ENCODE measurements at regions not wholly inside any gene's neighbourhood (a gene's known extent, or its start where the extent isn't known, plus 50 kb on each side); places are given as distances from the start of the nearest gene placed in this dataset.

- Histone ChIP-seq H3K4me3 (ENCODE audit: low read depth in 2 of 2, low read length in 2 of 2) (no peak overlapping the region), H3K4me1 (ENCODE audit: control insufficient read depth, insufficient read depth, low read length) (no peaks in the 10 kb centered on the region), H3K27me3 (ENCODE audit: control insufficient read depth, insufficient read depth, low read length) (peaks cover 3% of the 10 kb centered on the region; the same call in 1 of the 2 replicates), H3K36me3 (ENCODE audit: control insufficient read depth, insufficient read depth, low read length) (no peaks in the 10 kb centered on the region), H3K9me3 (ENCODE audit: control insufficient read depth, insufficient read depth, low read depth, low read length) (0 out of 2 replicates have a peak, but pooled peaks cover 3% of the 10 kb centered on the region), H3K27ac (ENCODE audit: low read length) (no peak overlapping the region)
- TF ChIP-seq SIN3A (IDR thresholded peaks at IDR 0.05; ENCODE audit: borderline replicate concordance, insufficient read depth, low read depth, low read length) (no peak), CTCF (IDR thresholded peaks at IDR 0.05) (no peak), TCF7L2 (IDR thresholded peaks at IDR 0.05; ENCODE audit: low read depth, low read length) (no peak), POLR2AphosphoS5 (IDR thresholded peaks at IDR 0.05; ENCODE audit: low read depth, low read length) (no peak), REST (IDR thresholded peaks at IDR 0.05; ENCODE audit: insufficient read depth in 1 of 2, low read depth in 2 of 2, low read length in 1 of 2) (no peak)
- ATAC-seq, result no peak
- CTCF ChIA-PET, result no interaction called here
- POLR2A ChIA-PET, result no interaction called here
- no TSS peak for BruUV-seq (replicated peaks)
- intact Hi-C loops (cut with micrococcal nuclease; ENCODE audit: unreplicated experiment) (no loop called here), in situ Hi-C loops (cut with HindIII; ENCODE audit: low pct_unique_long_range_greater_than_20kb, low sequenced_read_pairs) (no loop called here)
- no peak for DNase-seq (ENCODE audit: low read depth, low spot score)
These were observed 409.9 kb upstream of the SHH start for GRCh38 chr7:156222151-156222550.

GRCh38 chr7:156220701-156221100 is 408.4 kb upstream of the SHH start:
- DNase-seq (ENCODE audit: low read depth, low spot score) (no peak), ATAC-seq (no peak)
- ChIA-PET POLR2A (no interaction called here), CTCF (no interaction called here)
- Histone ChIP-seq H3K36me3 (ENCODE audit: control insufficient read depth, insufficient read depth, low read length) (no peaks in the 10 kb centered on the region), H3K27me3 (ENCODE audit: control insufficient read depth, insufficient read depth, low read length) (peaks cover 3% of the 10 kb centered on the region; the same call in 1 of the 2 replicates), H3K9me3 (ENCODE audit: control insufficient read depth, insufficient read depth, low read depth, low read length) (0 out of 2 replicates have a peak, but pooled peaks cover 3% of the 10 kb centered on the region), H3K4me3 (ENCODE audit: low read depth in 2 of 2, low read length in 2 of 2) (no peak overlapping the region), H3K4me1 (ENCODE audit: control insufficient read depth, insufficient read depth, low read length) (no peaks in the 10 kb centered on the region), H3K27ac (ENCODE audit: low read length) (no peak overlapping the region)
- in situ Hi-C loops (cut with HindIII; ENCODE audit: low pct_unique_long_range_greater_than_20kb, low sequenced_read_pairs) (no loop called here), intact Hi-C loops (cut with micrococcal nuclease; ENCODE audit: unreplicated experiment) (no loop called here)
- no peak for TF ChIP-seq POLR2AphosphoS5 (IDR thresholded peaks at IDR 0.05; ENCODE audit: low read depth, low read length)
- no peak for TF ChIP-seq REST (IDR thresholded peaks at IDR 0.05; ENCODE audit: insufficient read depth in 1 of 2, low read depth in 2 of 2, low read length in 1 of 2)
- no peak for TF ChIP-seq CTCF (IDR thresholded peaks at IDR 0.05)
- TF ChIP-seq SIN3A (IDR thresholded peaks at IDR 0.05; ENCODE audit: borderline replicate concordance, insufficient read depth, low read depth, low read length), result no peak
- no peak for TF ChIP-seq TCF7L2 (IDR thresholded peaks at IDR 0.05; ENCODE audit: low read depth, low read length)
- BruUV-seq (replicated peaks), result no TSS peak

Measured in Panc1 (cell line).